GM13976 (cell line): ENCODE measurements at regions not wholly inside any gene's neighbourhood (a gene's known extent, or its start where the extent isn't known, plus 50 kb on each side); places are given as distances from the start of the nearest gene placed in this dataset.
"Not testable (repeated sequence)": the region's sequence is repeated elsewhere in the genome, so short reads cannot be mapped to it uniquely, and the experiment has no call there.

Source experiments
- DNase-seq: peaks from one replicate; pipeline ENCODE4 v3.0.0; 2012; ENCODE audit warnings: low spot score
- CTCF ChIP-seq: IDR thresholded peaks from 2 replicates; pipeline ENCODE4 v1.5.1; 2012; ENCODE audit warnings: borderline replicate concordance, mild to moderate bottlenecking; ENCODE audit not compliant: insufficient read depth; ENCODE audit errors: extremely low read depth, missing control alignments, control extremely low read depth
- in situ Hi-C: fragments of 300-500 bp; cut with MboI; formaldehyde crosslinking; loops from one replicate; pipeline ENCODE4 v1.12.0; 2022; ENCODE audit warnings: low sequenced_read_pairs, mixed read lengths, inconsistent platforms; ENCODE audit not compliant: unreplicated experiment

- DNase-seq: no peak
- no peak for TF ChIP-seq CTCF
- in situ Hi-C loops: no loop called here
These were observed 86.7 kb upstream of the WDR44 start for GRCh38 chrX:118259213-118259612.

GRCh38 chrX:118261151-118261550 lies 84.8 kb upstream of the WDR44 start:
- no peak for DNase-seq
- TF ChIP-seq CTCF: no peak

GRCh38 chrX:118271775-118272174 lies 74.1 kb upstream of the WDR44 start:
- DNase-seq: no peak
- in situ Hi-C loops: no loop called here

More at GRCh38 chrX:118261151-118261550, 84.8 kb upstream of the WDR44 start:
- in situ Hi-C loops: no loop called here

GRCh38 chrX:118272242-118272641 lies 73.7 kb upstream of the WDR44 start:
- no peak for DNase-seq
- in situ Hi-C loops: no loop called here
- TF ChIP-seq CTCF: no peak

More at GRCh38 chrX:118271775-118272174, 74.1 kb upstream of the WDR44 start:
- TF ChIP-seq CTCF: no peak

GRCh38 chrX:118286066-118286762 lies 59.7 kb upstream of the WDR44 start:
- no peak for DNase-seq
- TF ChIP-seq CTCF: no peak
- in situ Hi-C loops: no loop called here

GRCh38 chrX:118295818-118296217 lies 50.1 kb upstream of the WDR44 start:
- in situ Hi-C loops, DNase-seq: not testable (repeated sequence)
